H1 (cell line): ENCODE measurements at regions not wholly inside any gene's neighbourhood (a gene's known extent, or its start where the extent isn't known, plus 50 kb on each side); places are given as distances from the start of the nearest gene placed in this dataset.
"Not testable (repeated sequence)": the region's sequence is repeated elsewhere in the genome, so short reads cannot be mapped to it uniquely, and the experiment has no call there.

Source experiments
- CTCF ChIA-PET: fragments of 300-600 bp; sonication (Branson Sonifier 250); formaldehyde crosslinking; loops from one replicate; lab custom pipeline; 2021; ENCODE audit not compliant: partially characterized antibody; lab: Charles Lee
- POLR2A ChIA-PET: fragments of 300-600 bp; sonication (Branson Sonifier 250); formaldehyde crosslinking; loops from one replicate; lab custom pipeline; 2021; ENCODE audit warnings: inconsistent platforms; ENCODE audit not compliant: partially characterized antibody; lab: Charles Lee
- DNase-seq, 2 experiments: peaks; one replicate each; pipeline versions ENCODE4 v3.0.0 to v3.0.0-alpha.2; 2010 to 2022; ENCODE audit warnings: low spot score in 2 of 2, low read depth in 1 of 2, mixed read lengths in 1 of 2
- FAIRE-seq: peaks from 2 replicates; lab custom pipeline; 2011; peaks lifted over from hg19 to GRCh38; lab: Jason Lieb, UNC
- H2AFZ ChIP-seq: 2 replicates; pipeline ENCODE4 v1.8.1; 2012; ENCODE audit warnings: low read length, inconsistent platforms
- H2AK5ac ChIP-seq: 2 replicates; pipeline ENCODE4 v1.6.1; 2013; ENCODE audit warnings: low read depth, low read length
- H2BK120ac ChIP-seq: replicated peaks from 2 replicates; pipeline ENCODE3; 2013; ENCODE audit warnings: low read depth, low read length, inconsistent platforms
- H2BK12ac ChIP-seq: 2 replicates; pipeline ENCODE4 v1.6.1; 2013; ENCODE audit warnings: low read depth, low read length
- H2BK15ac ChIP-seq: 2 replicates; pipeline ENCODE4 v1.6.1; 2013; ENCODE audit warnings: low read length
- H2BK20ac ChIP-seq: 2 replicates; pipeline ENCODE4 v1.6.1; 2013; ENCODE audit warnings: low read length
- H2BK5ac ChIP-seq: 2 replicates; pipeline ENCODE4 v1.6.1; 2013; ENCODE audit warnings: low read depth, low read length
- H3K14ac ChIP-seq: 2 replicates; pipeline ENCODE4 v1.6.1; 2013; ENCODE audit warnings: inconsistent platforms; ENCODE audit not compliant: insufficient read length
- H3K18ac ChIP-seq: 2 replicates; pipeline ENCODE4 v1.6.1; 2013; ENCODE audit warnings: low read length; ENCODE audit errors: extremely low read depth
- H3K23ac ChIP-seq: 2 replicates; pipeline ENCODE4 v1.6.1; 2013; ENCODE audit warnings: inconsistent platforms; ENCODE audit not compliant: insufficient read length
- H3K23me2 ChIP-seq: 2 replicates; pipeline ENCODE4 v1.6.1; 2013; ENCODE audit warnings: low read depth, low read length
- H3K27ac ChIP-seq: 2 replicates; pipeline ENCODE4 v1.6.1; 2011; ENCODE audit warnings: low read depth, low read length, inconsistent platforms
- H3K27me3 ChIP-seq, 4 experiments: replicated peaks in 1 of 4; 1 replicate in 1 of 4; 2 replicates in 3 of 4; pipeline versions ENCODE4 v1.6.1 to v1.8.1; 2011 to 2013; ENCODE audit warnings: low read length in 3 of 4, mild to moderate bottlenecking in 3 of 4, inconsistent platforms in 2 of 4, mixed read lengths in 2 of 4, moderate library complexity in 1 of 4; ENCODE audit not compliant: control insufficient read depth in 3 of 4, insufficient read depth in 3 of 4; ENCODE audit errors: extremely low read depth in 1 of 4
- H3K36me3 ChIP-seq, 4 experiments: 2 replicates each; pipeline versions ENCODE4 v1.6.1 to v1.8.1; 2011 to 2013; ENCODE audit warnings: mild to moderate bottlenecking in 4 of 4, low read length in 3 of 4, moderate library complexity in 2 of 4, control low read depth in 1 of 4, inconsistent platforms in 1 of 4; ENCODE audit not compliant: insufficient read depth in 4 of 4, control insufficient read depth in 2 of 4
- H3K4ac ChIP-seq: replicated peaks from 2 replicates; pipeline ENCODE3; 2013; ENCODE audit warnings: low read length, low read depth, mixed read lengths, inconsistent platforms; ENCODE audit not compliant: insufficient read length
- H3K4me1 ChIP-seq, 4 experiments: replicated peaks in 1 of 4; 1 replicate in 1 of 4; 2 replicates in 3 of 4; pipeline versions ENCODE4 v1.6.1 to v1.8.1; 2011 to 2013; ENCODE audit warnings: low read length in 3 of 4, inconsistent platforms in 2 of 4, mixed read lengths in 1 of 4; ENCODE audit not compliant: insufficient read depth in 4 of 4, control insufficient read depth in 3 of 4
- H3K4me2 ChIP-seq, 2 experiments: 2 replicates each; pipeline versions ENCODE4 v1.6.1 to v1.8.1; 2011 to 2013; ENCODE audit warnings: low read depth in 2 of 2, low read length in 2 of 2, control low read depth in 1 of 2, inconsistent platforms in 1 of 2, mild to moderate bottlenecking in 1 of 2; ENCODE audit not compliant: insufficient read depth in 1 of 2
- H3K4me3 ChIP-seq, 4 experiments: fragments of 200-600, 300-600 bp in 1 of 4; sonication (generic), shearing (Covaris generic), sonication (Bioruptor Twin) in 1 of 4; 2 replicates each; pipeline versions ENCODE4 v1.5.1 to v1.8.1; 2011 to 2016; ENCODE audit warnings: low read length in 4 of 4, low read depth in 3 of 4, control low read depth in 2 of 4, inconsistent platforms in 2 of 4, mild to moderate bottlenecking in 2 of 4, mixed read lengths in 1 of 4, moderate library complexity in 1 of 4; ENCODE audit not compliant: insufficient read depth in 2 of 4; ENCODE audit errors: extremely low read depth in 1 of 4
- H3K56ac ChIP-seq: replicated peaks from 2 replicates; pipeline ENCODE3; 2013; ENCODE audit warnings: low read depth, mild to moderate bottlenecking, mixed read lengths, low read length, inconsistent platforms; ENCODE audit not compliant: insufficient read length
- H3K79me1 ChIP-seq: 2 replicates; pipeline ENCODE4 v1.6.1; 2013; ENCODE audit warnings: low read depth, low read length, control low read depth
- H3K79me2 ChIP-seq, 2 experiments: 2 replicates each; pipeline versions ENCODE4 v1.6.1 to v1.8.1; 2012 to 2013; ENCODE audit warnings: low read length in 2 of 2, mild to moderate bottlenecking in 2 of 2, inconsistent platforms in 1 of 2; ENCODE audit not compliant: insufficient read depth in 2 of 2, control insufficient read depth in 1 of 2
- H3K9ac ChIP-seq, 4 experiments: replicated peaks in 1 of 4; 1 replicate in 1 of 4; 2 replicates in 3 of 4; pipeline versions ENCODE4 v1.6.1 to v1.8.1; 2011 to 2013; ENCODE audit warnings: low read depth in 3 of 4, low read length in 3 of 4, control low read depth in 2 of 4, mild to moderate bottlenecking in 2 of 4, moderate library complexity in 2 of 4, inconsistent platforms in 1 of 4; ENCODE audit errors: extremely low read depth in 1 of 4
- H3K9me3 ChIP-seq, 2 experiments: 2 replicates each; pipeline versions ENCODE4 v1.6.1 to v1.8.1; 2012 to 2013; ENCODE audit warnings: mild to moderate bottlenecking in 2 of 2, moderate library complexity in 2 of 2, control low read depth in 1 of 2, inconsistent platforms in 1 of 2, low read depth in 1 of 2, low read length in 1 of 2, mixed read lengths in 1 of 2; ENCODE audit not compliant: insufficient read depth in 2 of 2
- H4K20me1 ChIP-seq, 2 experiments: replicated peaks in 1 of 2; 2 replicates each; pipeline versions ENCODE3 to v1.8.1; 2011 to 2013; ENCODE audit warnings: inconsistent platforms in 2 of 2, low read length in 2 of 2, mild to moderate bottlenecking in 1 of 2; ENCODE audit not compliant: insufficient read depth in 2 of 2, control insufficient read depth in 1 of 2
- H4K5ac ChIP-seq: 2 replicates; pipeline ENCODE4 v1.6.1; 2013; ENCODE audit warnings: low read length, low read depth, mixed read lengths, inconsistent platforms; ENCODE audit not compliant: insufficient read length
- H4K8ac ChIP-seq: 2 replicates; pipeline ENCODE4 v1.8.0; 2013; ENCODE audit warnings: mild to moderate bottlenecking, moderate library complexity, low read length, inconsistent platforms; ENCODE audit not compliant: insufficient read depth; ENCODE audit errors: extremely low read depth
- H4K91ac ChIP-seq: replicated peaks from 2 replicates; pipeline ENCODE3; 2013; ENCODE audit warnings: low read length, mixed read lengths, inconsistent platforms; ENCODE audit not compliant: insufficient read length
- WGBS, 2 experiments: shearing (Covaris generic) in 1 of 2; methylation state at CpG; one replicate each; pipeline versions ENCODE4 v1.1.6 to v1.1.7; 2013 to 2015; ENCODE audit warnings: low lambda C conversion rate in 2 of 2, mixed read lengths in 2 of 2, inconsistent platforms in 1 of 2, low coverage in 1 of 2, missing lambda C conversion rate in 1 of 2; ENCODE audit not compliant: insufficient replicate concordance in 2 of 2, insufficient coverage in 1 of 2, insufficient read length in 1 of 2; ENCODE audit errors: extremely low coverage in 1 of 2, missing lambda C conversion rate in 1 of 2; 5-methylcytosine and 5-hydroxymethylcytosine counted together

- H2BK15ac ChIP-seq, H3K4me1 ChIP-seq, H3K79me1 ChIP-seq, FAIRE-seq, POLR2A ChIA-PET, H4K8ac ChIP-seq, H3K4me2 ChIP-seq, H2BK120ac ChIP-seq, H2AK5ac ChIP-seq, DNase-seq, H2BK12ac ChIP-seq, H3K4ac ChIP-seq, H3K27ac ChIP-seq, CTCF ChIA-PET, H3K23me2 ChIP-seq, H2BK5ac ChIP-seq, H4K91ac ChIP-seq, H2AFZ ChIP-seq, H3K36me3 ChIP-seq, H3K4me3 ChIP-seq, H4K20me1 ChIP-seq, H3K23ac ChIP-seq, H3K18ac ChIP-seq, H3K79me2 ChIP-seq, H4K5ac ChIP-seq: not testable (repeated sequence)
- Histone ChIP-seq H3K9me3 (peaks cover 16 to 29% of the 10 kb centered on the region in 2 experiments), H3K14ac (peak overlapping the region; percentile 44), H3K9ac (peak overlapping the region in 1 of 4 experiments; percentile 56; a peak in 2 of 7 replicates), H3K56ac (peak overlapping the region; percentile 93), H2BK20ac (peak overlapping the region; percentile 1; the same call in 1 of the 2 replicates), H3K27me3 (peaks cover 3 to 13% (median 8%) of the 10 kb centered on the region in 4 experiments)
- 59 to 100% methylated on average over 1 to 8 of the region's 8 CpGs for WGBS, 2 experiments
Observed at GRCh38 chr9:63823375-63824201, 1461.4 kb downstream of the FOXD4L5 start.
